Neural progenitor cell (in vitro differentiated cells): ENCODE measurements at regions not wholly inside any gene's neighbourhood (a gene's known extent, or its start where the extent isn't known, plus 50 kb on each side); places are given as distances from the start of the nearest gene placed in this dataset.

Source experiments
- DNase-seq: peaks from one replicate; pipeline ENCODE4 v3.0.0-alpha.2; 2016; ENCODE audit warnings: low spot score
- H2AFZ ChIP-seq: fragments of 200-600 bp; sonication (generic); replicated peaks from 2 replicates; pipeline ENCODE4 v1.6.1; 2016; ENCODE audit warnings: antibody characterized with exemption
- H3F3A ChIP-seq: fragments of 200-600 bp; sonication (generic); 2 replicates; pipeline ENCODE4 v1.6.1; 2016; ENCODE audit warnings: antibody characterized with exemption, low read depth
- H3K27ac ChIP-seq: fragments of 200-600 bp; sonication (generic); 2 replicates; pipeline ENCODE4 v1.5.1; 2016; ENCODE audit warnings: mild to moderate bottlenecking
- H3K27me3 ChIP-seq: fragments of 200-600 bp; sonication (generic); 2 replicates; pipeline ENCODE4 v1.6.1; 2016; ENCODE audit warnings: mild to moderate bottlenecking, moderate library complexity
- H3K36me3 ChIP-seq: fragments of 200-600 bp; sonication (generic); 2 replicates; pipeline ENCODE4 v1.5.1; 2016
- H3K4me1 ChIP-seq: fragments of 200-600 bp; sonication (generic); 2 replicates; pipeline ENCODE4 v1.6.1; 2016; ENCODE audit warnings: mixed run types
- H3K4me2 ChIP-seq: fragments of 200-600 bp; sonication (generic); 2 replicates; pipeline ENCODE4 v1.6.1; 2016
- H3K4me3 ChIP-seq: fragments of 200-600 bp; sonication (generic); 2 replicates; pipeline ENCODE4 v1.5.1; 2016
- H3K79me2 ChIP-seq: fragments of 200-600 bp; sonication (generic); 2 replicates; pipeline ENCODE4 v1.6.1; 2016; ENCODE audit warnings: low read depth
- H3K9ac ChIP-seq: fragments of 200-600 bp; sonication (generic); 2 replicates; pipeline ENCODE4 v1.6.1; 2016
- H3K9me3 ChIP-seq: fragments of 200-600 bp; sonication (generic); 2 replicates; pipeline ENCODE4 v1.5.1; 2016; ENCODE audit warnings: low read depth
- H4K20me1 ChIP-seq: fragments of 200-600 bp; sonication (generic); 2 replicates; pipeline ENCODE4 v1.6.1; 2016; ENCODE audit warnings: low read depth
- H3K27ac Mint-ChIP-seq: 3 replicates; pipeline ENCODE4 v1.8.0; 2021; ENCODE audit warnings: mixed read lengths
- H3K27me3 Mint-ChIP-seq: 2 replicates; pipeline ENCODE4 v1.8.0; 2022; ENCODE audit warnings: low read depth, mild to moderate bottlenecking, inconsistent platforms, moderate library complexity, mixed read lengths; ENCODE audit not compliant: insufficient read depth
- H3K36me3 Mint-ChIP-seq: 3 replicates; pipeline ENCODE4 v1.8.0; 2021; ENCODE audit warnings: mixed read lengths
- H3K4me1 Mint-ChIP-seq: 3 replicates; pipeline ENCODE4 v1.8.0; 2021; ENCODE audit warnings: mixed read lengths
- H3K4me3 Mint-ChIP-seq: 3 replicates; pipeline ENCODE4 v1.8.0; 2021; ENCODE audit warnings: mild to moderate bottlenecking, moderate library complexity, mixed read lengths
- H3K9me3 Mint-ChIP-seq: 3 replicates; pipeline ENCODE4 v1.8.0; 2020; ENCODE audit warnings: mixed read lengths
- EZH2 ChIP-seq: fragments of 200-600 bp; sonication (generic); IDR thresholded peaks from 2 replicates; pipeline ENCODE4 v1.6.1; 2017; ENCODE audit warnings: antibody characterized with exemption, mild to moderate bottlenecking, moderate library complexity
- EZH2phosphoT487 ChIP-seq: fragments of 200-600 bp; sonication (generic); IDR thresholded peaks from 2 replicates; pipeline ENCODE4 v1.6.1; 2017; ENCODE audit warnings: antibody characterized with exemption
- TF ChIP-seq, protein P1 (sequence below): fragments of 200-600 bp; sonication (generic); IDR thresholded peaks from 2 replicates; pipeline ENCODE4 v1.5.1; 2017; ENCODE audit warnings: antibody characterized with exemption, mild to moderate bottlenecking

DNA sequence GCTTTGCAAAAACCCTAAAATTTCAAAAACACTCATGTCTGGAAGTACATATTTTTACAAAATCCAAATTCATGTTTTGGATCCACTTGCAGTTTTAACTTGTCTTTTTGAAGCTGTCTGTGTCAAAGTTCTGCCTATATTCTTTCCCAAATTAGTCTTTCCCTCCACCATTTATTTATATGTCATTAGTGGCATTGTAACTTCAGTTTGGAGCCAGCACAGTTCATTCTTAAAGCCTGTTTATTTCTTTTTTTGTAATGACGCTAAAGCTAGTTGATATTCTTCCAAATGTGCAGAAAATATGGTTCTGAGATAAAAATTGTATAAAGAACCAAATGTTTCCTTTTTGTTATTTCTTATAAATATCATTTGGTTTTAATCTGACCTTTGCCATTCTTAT is 2039.3 kb downstream of the OLFM4 start:
- peaks cover 3% of the 10 kb centered on the region for H3K4me1 Mint-ChIP-seq
- Histone ChIP-seq H3F3A (no peaks in the 10 kb centered on the region), H3K27me3 (no peaks in the 10 kb centered on the region), H3K36me3 (no peaks in the 10 kb centered on the region), H3K9me3 (no peaks in the 10 kb centered on the region), H3K27ac (no peak overlapping the region), H4K20me1 (no peaks in the 10 kb centered on the region), H3K4me2 (no peak overlapping the region), H3K9ac (no peak overlapping the region), H2AFZ (no peak overlapping the region), H3K4me3 (no peak overlapping the region), H3K79me2 (no peaks in the 10 kb centered on the region), H3K4me1 (no peaks in the 10 kb centered on the region)
- H3K27ac Mint-ChIP-seq: no peak overlapping the region
- H3K9me3 Mint-ChIP-seq: no peaks in the 10 kb centered on the region
- no peak for TF ChIP-seq EZH2
- TF ChIP-seq EZH2phosphoT487: no peak
- TF ChIP-seq, protein P1, sequence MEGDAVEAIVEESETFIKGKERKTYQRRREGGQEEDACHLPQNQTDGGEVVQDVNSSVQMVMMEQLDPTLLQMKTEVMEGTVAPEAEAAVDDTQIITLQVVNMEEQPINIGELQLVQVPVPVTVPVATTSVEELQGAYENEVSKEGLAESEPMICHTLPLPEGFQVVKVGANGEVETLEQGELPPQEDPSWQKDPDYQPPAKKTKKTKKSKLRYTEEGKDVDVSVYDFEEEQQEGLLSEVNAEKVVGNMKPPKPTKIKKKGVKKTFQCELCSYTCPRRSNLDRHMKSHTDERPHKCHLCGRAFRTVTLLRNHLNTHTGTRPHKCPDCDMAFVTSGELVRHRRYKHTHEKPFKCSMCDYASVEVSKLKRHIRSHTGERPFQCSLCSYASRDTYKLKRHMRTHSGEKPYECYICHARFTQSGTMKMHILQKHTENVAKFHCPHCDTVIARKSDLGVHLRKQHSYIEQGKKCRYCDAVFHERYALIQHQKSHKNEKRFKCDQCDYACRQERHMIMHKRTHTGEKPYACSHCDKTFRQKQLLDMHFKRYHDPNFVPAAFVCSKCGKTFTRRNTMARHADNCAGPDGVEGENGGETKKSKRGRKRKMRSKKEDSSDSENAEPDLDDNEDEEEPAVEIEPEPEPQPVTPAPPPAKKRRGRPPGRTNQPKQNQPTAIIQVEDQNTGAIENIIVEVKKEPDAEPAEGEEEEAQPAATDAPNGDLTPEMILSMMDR: no peak
- DNase-seq: no peak
- no peak overlapping the region for H3K4me3 Mint-ChIP-seq
- H3K36me3 Mint-ChIP-seq: no peaks in the 10 kb centered on the region
- no peaks in the 10 kb centered on the region for H3K27me3 Mint-ChIP-seq

DNA sequence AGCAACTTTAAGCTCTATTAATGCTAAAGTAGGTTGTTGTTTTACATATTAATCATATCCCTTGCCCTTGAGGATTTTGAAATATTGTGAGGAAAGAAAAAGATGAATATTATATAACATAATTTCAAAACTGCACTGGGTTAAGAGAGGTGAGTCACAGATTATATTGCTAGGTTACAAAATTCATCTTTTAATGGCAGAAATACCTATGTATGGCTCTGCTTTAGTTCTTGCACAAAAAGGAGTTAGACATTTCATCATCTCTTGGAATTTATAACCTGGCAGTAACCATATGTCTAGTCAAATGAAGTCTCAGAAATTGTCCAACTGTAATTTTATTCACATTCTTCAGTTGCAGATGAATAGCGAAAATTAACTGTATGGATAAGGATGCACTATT is 2041.1 kb downstream of the OLFM4 start:
- H3K4me1 Mint-ChIP-seq: peaks cover 3% of the 10 kb centered on the region
- H3K36me3 ChIP-seq: no peaks in the 10 kb centered on the region
- no peaks in the 10 kb centered on the region for H3F3A ChIP-seq
- H3K4me3 ChIP-seq: no peak overlapping the region
- H3K27ac Mint-ChIP-seq: no peak overlapping the region
- H4K20me1 ChIP-seq: no peaks in the 10 kb centered on the region
- no peaks in the 10 kb centered on the region for H3K9me3 ChIP-seq
- TF ChIP-seq, protein P1: no peak
- TF ChIP-seq EZH2: no peak
- no peak for TF ChIP-seq EZH2phosphoT487
- no peaks in the 10 kb centered on the region for H3K27me3 ChIP-seq
- H3K4me2 ChIP-seq: no peak overlapping the region
- H3K36me3 Mint-ChIP-seq: no peaks in the 10 kb centered on the region
- no peaks in the 10 kb centered on the region for H3K79me2 ChIP-seq
- no peaks in the 10 kb centered on the region for H3K4me1 ChIP-seq
- no peak overlapping the region for H2AFZ ChIP-seq
- H3K27me3 Mint-ChIP-seq: no peaks in the 10 kb centered on the region
- no peak for DNase-seq
- no peak overlapping the region for H3K4me3 Mint-ChIP-seq
- H3K9me3 Mint-ChIP-seq: no peaks in the 10 kb centered on the region
- H3K9ac ChIP-seq: no peak overlapping the region
- H3K27ac ChIP-seq: no peak overlapping the region

DNA sequence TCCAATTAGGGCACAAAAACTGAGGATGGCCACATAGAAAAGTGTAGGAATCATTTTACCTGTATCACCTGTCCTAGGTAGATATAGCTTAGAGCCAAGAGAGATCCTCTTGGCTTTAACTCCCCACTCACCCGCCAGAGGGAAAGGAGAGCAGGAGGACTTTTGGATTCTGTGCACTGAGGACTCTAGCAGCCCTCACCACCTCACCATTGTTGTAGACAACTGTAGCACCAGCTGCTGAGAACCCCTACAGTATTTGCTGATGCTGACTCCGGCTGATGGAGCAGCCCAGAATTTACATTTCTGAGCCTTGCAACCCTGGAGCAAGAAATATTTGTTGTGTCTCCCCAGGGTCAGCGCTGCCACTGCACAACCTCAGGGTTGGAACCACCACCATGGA is 2044.4 kb downstream of the OLFM4 start:
- no peaks in the 10 kb centered on the region for H3K79me2 ChIP-seq
- H3K4me3 ChIP-seq: no peak overlapping the region
- no peaks in the 10 kb centered on the region for H3K4me1 Mint-ChIP-seq
- H3K27ac ChIP-seq: no peak overlapping the region
- DNase-seq: no peak
- no peaks in the 10 kb centered on the region for H3K4me1 ChIP-seq
- no peak overlapping the region for H3K4me3 Mint-ChIP-seq
- no peaks in the 10 kb centered on the region for H4K20me1 ChIP-seq
- no peak overlapping the region for H3K9ac ChIP-seq
- H3K36me3 Mint-ChIP-seq: no peaks in the 10 kb centered on the region
- no peaks in the 10 kb centered on the region for H3K36me3 ChIP-seq
- H3K27me3 ChIP-seq: no peaks in the 10 kb centered on the region
- H2AFZ ChIP-seq: no peak overlapping the region
- no peaks in the 10 kb centered on the region for H3K9me3 Mint-ChIP-seq
- no peak for TF ChIP-seq EZH2phosphoT487
- TF ChIP-seq EZH2: no peak
- TF ChIP-seq, protein P1: no peak
- no peaks in the 10 kb centered on the region for H3K27me3 Mint-ChIP-seq
- H3K9me3 ChIP-seq: no peaks in the 10 kb centered on the region
- no peak overlapping the region for H3K4me2 ChIP-seq
- H3F3A ChIP-seq: no peaks in the 10 kb centered on the region
- no peak overlapping the region for H3K27ac Mint-ChIP-seq

DNA sequence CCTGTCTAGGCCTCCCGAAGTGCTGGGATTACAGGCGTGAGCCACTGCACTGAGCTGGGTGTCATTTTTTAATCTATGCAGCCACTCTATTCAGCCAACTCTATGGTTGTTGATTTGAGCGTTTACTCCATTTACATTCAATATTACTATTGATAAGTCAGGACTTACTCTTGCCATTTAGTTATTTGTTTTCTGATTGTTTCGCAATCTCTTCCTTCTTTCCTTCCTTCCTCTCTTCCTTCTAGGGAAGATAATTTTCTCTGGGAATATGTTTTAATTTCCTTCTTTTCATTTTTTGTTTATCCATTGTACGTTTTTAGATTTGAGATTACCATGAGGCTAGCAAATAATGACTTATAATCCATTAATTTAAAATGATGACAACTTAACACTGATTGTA is 2056.0 kb downstream of the OLFM4 start:
- H3K9me3 Mint-ChIP-seq: peaks cover 2% of the 10 kb centered on the region
- no peak overlapping the region for H3K27ac ChIP-seq
- no peaks in the 10 kb centered on the region for H3K27me3 ChIP-seq
- H3F3A ChIP-seq: no peaks in the 10 kb centered on the region
- H3K9ac ChIP-seq: no peak overlapping the region
- no peaks in the 10 kb centered on the region for H3K4me1 Mint-ChIP-seq
- H3K4me3 Mint-ChIP-seq: no peak overlapping the region
- H3K27ac Mint-ChIP-seq: no peak overlapping the region
- H2AFZ ChIP-seq: no peak overlapping the region
- H4K20me1 ChIP-seq: no peaks in the 10 kb centered on the region
- TF ChIP-seq, protein P1: no peak
- TF ChIP-seq EZH2phosphoT487 (no peak), EZH2 (no peak)
- H3K9me3 ChIP-seq: no peaks in the 10 kb centered on the region
- H3K27me3 Mint-ChIP-seq: no peaks in the 10 kb centered on the region
- no peaks in the 10 kb centered on the region for H3K4me1 ChIP-seq
- DNase-seq: no peak
- H3K4me2 ChIP-seq: no peak overlapping the region
- H3K4me3 ChIP-seq: no peak overlapping the region
- no peaks in the 10 kb centered on the region for H3K36me3 ChIP-seq
- H3K36me3 Mint-ChIP-seq: no peaks in the 10 kb centered on the region
- H3K79me2 ChIP-seq: no peaks in the 10 kb centered on the region
